Esophagus muscularis mucosa (tissue), 3 donors: ENCODE measurements at regions not wholly inside any gene's neighbourhood (a gene's known extent, or its start where the extent isn't known, plus 50 kb on each side); places are given as distances from the start of the nearest gene placed in this dataset.

Experiments used
- CTCF ChIP-seq, 3 experiments: fragments of 200-600 bp in 2 of 3; fragments of 450-650 bp in 1 of 3; sonication (generic) in 2 of 3; IDR thresholded peaks; one replicate each; pipeline ENCODE4 v1.5.1; 2017 to 2019; ENCODE audit warnings: antibody characterized with exemption in 3 of 3, mild to moderate bottlenecking in 2 of 3, moderate library complexity in 1 of 3
- POLR2A ChIP-seq: fragments of 450-650 bp; IDR thresholded peaks from one replicate; pipeline ENCODE4 v1.6.1; 2017; ENCODE audit warnings: antibody characterized with exemption, moderate library complexity, mild to moderate bottlenecking, low read depth

DNA sequence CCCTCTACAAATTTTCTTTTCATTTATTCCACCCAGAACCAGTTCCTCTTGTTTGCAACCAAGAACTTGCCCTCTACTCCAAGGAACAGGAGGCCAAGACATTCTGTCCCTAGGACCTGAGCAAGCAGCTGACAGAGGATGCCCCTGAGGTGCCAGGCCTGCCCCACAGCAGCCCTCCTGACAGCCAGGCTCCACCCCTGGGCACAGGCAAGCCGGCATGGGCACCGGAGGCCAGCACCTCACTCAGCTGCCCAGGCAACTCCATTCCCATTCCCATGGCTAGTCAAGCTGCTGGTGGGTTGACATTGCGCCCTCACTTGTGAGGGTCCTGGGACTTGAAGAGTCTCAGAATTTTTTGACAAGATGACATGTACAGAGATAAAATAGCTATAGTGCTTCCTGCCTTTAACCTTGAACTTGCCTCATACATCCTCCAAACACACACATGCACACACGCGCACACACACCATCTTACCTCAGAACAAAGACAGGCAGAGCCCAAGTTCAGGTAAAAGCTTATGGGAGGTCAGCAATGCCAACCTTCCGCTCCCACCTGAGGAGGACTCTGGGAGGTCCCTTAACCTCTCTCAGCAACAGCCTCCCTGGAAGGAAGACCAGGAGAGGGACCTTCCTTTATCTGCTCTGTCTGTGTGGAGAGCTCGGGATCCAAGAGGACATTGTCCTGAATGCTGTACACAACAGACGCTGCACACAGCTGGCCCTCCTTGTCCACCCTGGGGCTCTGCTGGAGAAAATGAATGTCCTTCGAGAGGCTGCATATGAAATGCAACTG, 620.9 kb upstream of the CADM1 start:
- TF ChIP-seq CTCF (IDR thresholded peaks at IDR 0.05) (no peak), POLR2A (no peak)
